GM10248 (cell line): ENCODE measurements at regions not wholly inside any gene's neighbourhood (a gene's known extent, or its start where the extent isn't known, plus 50 kb on each side); places are given as distances from the start of the nearest gene placed in this dataset.

Source experiments
- CTCF ChIA-PET: fragments of 300-600 bp; sonication (Branson Sonifier 250); formaldehyde crosslinking; extraction: SDS; loops from one replicate; lab custom pipeline; 2021; ENCODE audit warnings: antibody characterized with exemption; lab: Yijun Ruan, JAX
- POLR2A ChIA-PET: fragments of 350-650 bp; sonication (Branson Sonifier 250); formaldehyde crosslinking; extraction: SDS; loops from one replicate; lab custom pipeline; 2020; ENCODE audit warnings: antibody characterized with exemption; lab: Yijun Ruan, JAX
- DNase-seq: peaks from one replicate; pipeline ENCODE4 v3.0.0; 2012; ENCODE audit errors: extremely low spot score
- TF ChIP-seq, protein P1 (sequence below): IDR thresholded peaks from 2 replicates; pipeline ENCODE4 v1.5.1; 2012; ENCODE audit warnings: mild to moderate bottlenecking, low read depth; ENCODE audit errors: extremely low read depth, missing control alignments, control extremely low read depth

GRCh38 chr2:19300961-19301360 lies 57.5 kb downstream of the OSR1 start:
- no peak for DNase-seq
- CTCF ChIA-PET, result no interaction called here
- TF ChIP-seq, protein P1, sequence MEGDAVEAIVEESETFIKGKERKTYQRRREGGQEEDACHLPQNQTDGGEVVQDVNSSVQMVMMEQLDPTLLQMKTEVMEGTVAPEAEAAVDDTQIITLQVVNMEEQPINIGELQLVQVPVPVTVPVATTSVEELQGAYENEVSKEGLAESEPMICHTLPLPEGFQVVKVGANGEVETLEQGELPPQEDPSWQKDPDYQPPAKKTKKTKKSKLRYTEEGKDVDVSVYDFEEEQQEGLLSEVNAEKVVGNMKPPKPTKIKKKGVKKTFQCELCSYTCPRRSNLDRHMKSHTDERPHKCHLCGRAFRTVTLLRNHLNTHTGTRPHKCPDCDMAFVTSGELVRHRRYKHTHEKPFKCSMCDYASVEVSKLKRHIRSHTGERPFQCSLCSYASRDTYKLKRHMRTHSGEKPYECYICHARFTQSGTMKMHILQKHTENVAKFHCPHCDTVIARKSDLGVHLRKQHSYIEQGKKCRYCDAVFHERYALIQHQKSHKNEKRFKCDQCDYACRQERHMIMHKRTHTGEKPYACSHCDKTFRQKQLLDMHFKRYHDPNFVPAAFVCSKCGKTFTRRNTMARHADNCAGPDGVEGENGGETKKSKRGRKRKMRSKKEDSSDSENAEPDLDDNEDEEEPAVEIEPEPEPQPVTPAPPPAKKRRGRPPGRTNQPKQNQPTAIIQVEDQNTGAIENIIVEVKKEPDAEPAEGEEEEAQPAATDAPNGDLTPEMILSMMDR, result no peak
- POLR2A ChIA-PET, result no interaction called here

DNA sequence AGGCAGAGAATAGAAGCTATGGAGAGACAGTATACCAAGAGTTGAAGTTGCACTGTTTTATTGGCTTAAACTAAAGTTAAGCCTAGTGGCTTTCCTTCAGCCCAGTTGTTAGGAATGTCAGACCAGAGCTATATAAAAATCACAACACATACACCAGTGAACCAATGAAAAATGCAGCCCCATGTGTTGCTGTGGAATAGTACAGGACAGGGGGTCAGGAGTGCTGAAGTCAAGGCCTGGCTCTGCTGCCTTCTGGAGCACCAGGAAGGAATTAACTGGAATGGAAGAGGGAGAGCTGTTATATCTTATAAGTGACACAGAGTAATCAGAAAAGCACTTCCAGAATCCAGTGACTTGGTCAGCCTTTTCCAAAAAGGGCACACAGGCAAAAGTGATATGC lies 58.9 kb downstream of the OSR1 start:
- DNase-seq, result no peak
- TF ChIP-seq, protein P1, result no peak
- CTCF ChIA-PET, result no interaction called here
- POLR2A ChIA-PET, result no interaction called here

DNA sequence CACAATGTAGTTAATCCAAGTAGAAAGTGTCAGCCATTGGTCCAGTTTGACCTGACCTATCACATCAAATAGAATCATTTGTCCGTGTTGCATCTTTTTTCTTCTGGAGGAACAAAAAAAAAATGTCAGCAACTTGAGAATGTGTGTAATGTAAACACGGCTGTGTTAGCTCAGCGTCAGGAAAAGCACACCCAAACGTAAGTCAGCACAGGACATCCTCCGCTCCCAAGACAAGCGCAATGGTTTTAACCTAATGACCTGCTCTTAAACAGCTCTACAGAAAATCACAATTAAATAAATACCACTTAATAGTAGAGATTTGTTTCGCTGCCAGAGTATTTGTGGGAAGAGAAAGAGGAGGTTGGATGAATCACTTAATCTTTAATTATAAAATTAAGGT lies 59.4 kb downstream of the OSR1 start:
- POLR2A ChIA-PET, result no interaction called here
- TF ChIP-seq, protein P1, result no peak
- CTCF ChIA-PET, result no interaction called here
- DNase-seq, result no peak

DNA sequence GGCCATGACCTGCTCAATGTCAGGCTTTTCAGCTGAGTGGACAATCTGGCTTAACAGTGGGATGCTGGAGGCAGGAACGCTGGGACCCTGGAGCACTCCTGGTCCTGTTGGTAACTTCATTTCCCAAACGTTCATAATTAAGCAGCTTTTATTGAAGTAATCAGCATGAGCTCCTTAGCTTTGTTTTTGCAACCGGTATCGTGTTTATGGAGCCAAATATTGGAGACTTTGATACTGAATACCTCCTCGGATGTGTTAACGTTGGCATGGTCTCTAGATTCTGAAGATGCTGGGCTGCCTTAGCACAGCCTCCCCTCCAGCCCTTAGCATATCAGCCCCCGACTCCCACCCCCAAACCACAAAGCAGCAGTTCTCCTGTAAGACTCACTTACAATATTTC lies 60.7 kb downstream of the OSR1 start:
- DNase-seq, result no peak
- TF ChIP-seq, protein P1, result no peak
- ChIA-PET POLR2A (no interaction called here), CTCF (interaction anchor here (1.0 kb wide), 1 partner anchor 9 kb away, joined by 3 read pairs; no protein-coding TSS in a partner anchor)

DNA sequence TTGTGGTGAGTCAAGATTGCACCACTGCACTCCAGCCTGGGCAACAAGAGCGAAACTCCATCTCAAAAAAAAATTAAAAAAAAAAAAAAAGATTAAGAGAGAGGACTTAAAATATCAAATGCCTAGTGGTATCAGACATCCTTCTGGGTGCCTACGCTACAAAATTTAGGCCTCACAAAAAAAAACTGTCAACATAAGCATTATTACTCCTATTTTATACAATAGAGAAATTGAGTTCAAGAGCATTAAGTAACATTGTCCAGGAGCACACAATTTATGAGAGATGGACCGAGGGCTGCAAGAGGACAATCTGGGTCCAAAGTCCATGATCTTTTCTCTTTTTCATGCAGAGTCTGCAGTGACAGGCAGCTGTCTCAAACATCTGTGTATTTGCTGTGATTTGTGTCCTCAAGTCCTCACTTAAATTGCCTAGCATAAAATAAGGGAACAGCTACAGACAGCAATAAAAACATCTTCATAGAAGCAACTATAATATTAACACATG lies 62.4 kb downstream of the OSR1 start:
- CTCF ChIA-PET, result no interaction called here
- DNase-seq, result no peak
- POLR2A ChIA-PET, result no interaction called here
- TF ChIP-seq, protein P1, result no peak

GRCh38 chr2:19292007-19292406 lies 66.4 kb downstream of the OSR1 start:
- POLR2A ChIA-PET, result no interaction called here
- TF ChIP-seq, protein P1, result no peak
- CTCF ChIA-PET, result no interaction called here
- no peak for DNase-seq

DNA sequence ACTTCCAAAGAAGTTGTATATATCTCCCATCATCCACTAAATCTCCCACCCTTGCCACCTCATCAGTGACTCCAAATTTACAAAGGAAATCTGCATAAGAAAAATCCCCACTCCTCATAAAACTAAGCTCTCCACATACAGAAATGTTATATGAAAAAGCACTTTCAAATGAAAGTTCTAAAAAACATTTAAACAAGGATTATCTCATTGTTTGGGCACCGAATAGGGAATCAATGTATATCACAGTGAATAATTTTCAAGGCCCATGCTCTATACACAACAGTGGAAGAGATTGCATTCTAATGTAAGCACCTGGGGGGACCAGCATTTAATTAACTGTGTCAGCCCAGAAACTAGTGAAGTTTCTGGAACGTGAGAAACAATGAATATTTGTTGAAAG lies 70.1 kb downstream of the OSR1 start:
- ChIA-PET CTCF (interaction anchor here (1.0 kb wide), 1 partner anchor 9 kb away, joined by 3 read pairs; no protein-coding TSS in a partner anchor), POLR2A (no interaction called here)
- DNase-seq, result no peak
- TF ChIP-seq, protein P1, result no peak
